GM12865 (cell line): ENCODE measurements at regions not wholly inside any gene's neighbourhood (a gene's known extent, or its start where the extent isn't known, plus 50 kb on each side); places are given as distances from the start of the nearest gene placed in this dataset.

ENCODE experiments used
- DNase-seq: peaks from one replicate; pipeline ENCODE4 v3.0.0; 2010; ENCODE audit warnings: low read depth
- H3K4me3 ChIP-seq: 2 replicates; pipeline ENCODE4 v1.5.1; 2011; ENCODE audit warnings: mild to moderate bottlenecking, low read depth, low read length, control low read depth
- TF ChIP-seq, protein P1 (sequence below): IDR thresholded peaks from 2 replicates; pipeline ENCODE4 v1.5.1; 2011; ENCODE audit warnings: low read length, control low read depth, low read depth, inconsistent platforms; ENCODE audit not compliant: insufficient read depth; ENCODE audit errors: missing control alignments

- H3K4me3 ChIP-seq, result no peak overlapping the region
- DNase-seq, result no peak
- TF ChIP-seq, protein P1, sequence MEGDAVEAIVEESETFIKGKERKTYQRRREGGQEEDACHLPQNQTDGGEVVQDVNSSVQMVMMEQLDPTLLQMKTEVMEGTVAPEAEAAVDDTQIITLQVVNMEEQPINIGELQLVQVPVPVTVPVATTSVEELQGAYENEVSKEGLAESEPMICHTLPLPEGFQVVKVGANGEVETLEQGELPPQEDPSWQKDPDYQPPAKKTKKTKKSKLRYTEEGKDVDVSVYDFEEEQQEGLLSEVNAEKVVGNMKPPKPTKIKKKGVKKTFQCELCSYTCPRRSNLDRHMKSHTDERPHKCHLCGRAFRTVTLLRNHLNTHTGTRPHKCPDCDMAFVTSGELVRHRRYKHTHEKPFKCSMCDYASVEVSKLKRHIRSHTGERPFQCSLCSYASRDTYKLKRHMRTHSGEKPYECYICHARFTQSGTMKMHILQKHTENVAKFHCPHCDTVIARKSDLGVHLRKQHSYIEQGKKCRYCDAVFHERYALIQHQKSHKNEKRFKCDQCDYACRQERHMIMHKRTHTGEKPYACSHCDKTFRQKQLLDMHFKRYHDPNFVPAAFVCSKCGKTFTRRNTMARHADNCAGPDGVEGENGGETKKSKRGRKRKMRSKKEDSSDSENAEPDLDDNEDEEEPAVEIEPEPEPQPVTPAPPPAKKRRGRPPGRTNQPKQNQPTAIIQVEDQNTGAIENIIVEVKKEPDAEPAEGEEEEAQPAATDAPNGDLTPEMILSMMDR, result no peak
Measured at GRCh38 chr13:80118506-80118905, 222.4 kb downstream of the SPRY2 start.

GRCh38 chr13:80118099-80118498, 222.8 kb downstream of the SPRY2 start:
- DNase-seq, result no peak
- TF ChIP-seq, protein P1, result no peak
- H3K4me3 ChIP-seq, result no peak overlapping the region

DNA sequence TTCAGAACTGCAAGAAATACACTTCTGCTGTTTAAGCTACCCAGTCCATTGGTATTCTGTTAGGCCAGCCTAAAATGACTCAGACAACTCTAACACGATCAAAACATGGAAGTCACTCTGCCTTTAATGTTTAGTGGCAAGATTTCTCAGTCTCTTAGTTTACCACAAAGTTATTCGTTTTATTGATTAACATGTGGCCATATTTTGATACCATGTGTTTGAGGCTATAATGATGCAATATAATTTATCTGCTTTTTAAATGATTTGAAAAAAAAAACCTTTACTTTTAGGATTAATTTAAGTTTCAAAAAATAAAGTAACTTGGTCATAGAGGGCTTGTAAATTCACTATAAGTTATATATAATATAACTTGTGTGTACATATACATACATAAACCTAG, 223.4 kb downstream of the SPRY2 start:
- TF ChIP-seq, protein P1, result no peak
- no peak for DNase-seq

GRCh38 chr13:80116107-80116506, 224.8 kb downstream of the SPRY2 start:
- no peak overlapping the region for H3K4me3 ChIP-seq
- DNase-seq, result no peak
- TF ChIP-seq, protein P1, result no peak

More for the DNA sequence above, 223.4 kb downstream of the SPRY2 start:
- H3K4me3 ChIP-seq, result no peak overlapping the region

GRCh38 chr13:80115616-80116015, 225.3 kb downstream of the SPRY2 start:
- TF ChIP-seq, protein P1, result no peak
- no peak overlapping the region for H3K4me3 ChIP-seq
- no peak for DNase-seq

DNA sequence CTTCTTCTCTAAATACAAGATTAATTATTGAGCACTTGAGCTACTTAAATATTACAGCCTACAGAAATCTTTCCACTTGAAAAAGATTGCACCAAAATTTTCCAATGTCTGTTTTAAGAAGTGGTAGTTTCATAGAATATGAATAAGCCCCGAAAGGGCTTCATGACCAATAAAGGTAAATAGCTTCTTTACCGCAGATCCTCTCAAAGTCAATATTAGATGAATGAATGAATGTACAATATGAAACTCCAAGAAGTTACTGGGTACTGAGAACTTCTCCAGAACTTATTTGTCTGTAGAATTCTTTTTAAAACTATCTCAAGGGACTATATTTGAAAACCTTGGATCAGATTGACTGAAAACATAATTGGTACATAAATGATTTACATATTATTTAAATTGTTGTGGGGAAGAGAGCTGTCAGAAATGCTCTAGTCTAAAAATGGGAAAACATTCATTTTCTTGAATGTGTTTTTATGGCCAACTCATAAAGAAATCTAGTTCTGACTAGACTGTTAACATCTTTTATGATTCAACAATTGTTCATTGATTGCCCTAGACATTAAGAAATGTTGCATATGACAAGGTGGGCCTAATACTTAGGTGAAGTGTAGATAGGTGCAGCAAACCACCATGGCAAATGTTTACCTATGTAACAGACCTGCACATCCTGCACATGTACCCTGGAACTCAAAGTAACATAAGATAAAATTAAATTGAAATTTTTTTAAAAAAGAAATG, 227.0 kb downstream of the SPRY2 start:
- TF ChIP-seq, protein P1, result no peak
- H3K4me3 ChIP-seq, result no peak overlapping the region
- DNase-seq, result no peak

GRCh38 chr13:80109303-80109702, 231.6 kb downstream of the SPRY2 start:
- no peak for DNase-seq
- TF ChIP-seq, protein P1, result no peak
- H3K4me3 ChIP-seq, result no peak overlapping the region
